HS-5 (cell line): ENCODE measurements at regions not wholly inside any gene's neighbourhood (a gene's known extent, or its start where the extent isn't known, plus 50 kb on each side); places are given as distances from the start of the nearest gene placed in this dataset.

Experiments
- DNase-seq: peaks from one replicate; pipeline ENCODE4 v3.0.0-alpha.2; 2012; ENCODE audit warnings: low read depth

DNA sequence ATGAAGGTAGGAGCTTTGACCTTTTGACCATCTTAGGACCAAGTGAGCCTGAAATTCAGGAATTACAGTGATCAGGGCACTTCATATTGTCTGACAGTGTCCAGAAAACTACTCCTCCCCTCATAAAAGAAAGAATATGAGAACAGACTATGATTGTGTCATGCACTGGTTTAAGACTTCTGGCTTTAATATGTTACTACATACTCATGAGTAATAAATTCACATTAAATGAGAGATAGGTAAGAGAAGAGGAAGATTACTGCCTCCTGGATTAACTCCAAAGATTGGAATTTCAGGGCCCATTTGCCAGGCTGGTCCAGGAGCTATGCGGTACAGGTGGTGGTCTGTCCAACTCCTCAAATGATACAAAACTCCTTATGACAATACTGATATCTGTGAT is 213.5 kb upstream of the ADRA1B start:
- DNase-seq = no peak

DNA sequence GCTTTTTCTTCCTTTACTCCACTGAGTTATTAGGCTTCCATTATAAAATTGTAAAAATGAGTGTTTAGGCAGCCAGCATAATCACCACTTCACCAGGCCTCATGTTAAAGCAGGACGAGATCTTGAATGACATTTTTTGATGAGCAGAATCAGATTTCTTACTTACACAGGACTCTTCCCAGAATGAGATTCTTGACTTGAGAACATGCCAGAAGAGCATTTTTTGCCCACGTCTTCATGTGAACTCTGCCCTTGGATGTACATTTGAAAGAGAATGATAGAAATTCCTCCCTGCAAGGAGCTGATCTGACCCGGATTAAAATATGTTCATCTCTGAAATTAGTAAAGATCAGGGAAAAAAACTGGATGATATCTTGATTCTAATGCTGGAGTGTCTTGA is 212.1 kb upstream of the ADRA1B start:
- DNase-seq = no peak

DNA sequence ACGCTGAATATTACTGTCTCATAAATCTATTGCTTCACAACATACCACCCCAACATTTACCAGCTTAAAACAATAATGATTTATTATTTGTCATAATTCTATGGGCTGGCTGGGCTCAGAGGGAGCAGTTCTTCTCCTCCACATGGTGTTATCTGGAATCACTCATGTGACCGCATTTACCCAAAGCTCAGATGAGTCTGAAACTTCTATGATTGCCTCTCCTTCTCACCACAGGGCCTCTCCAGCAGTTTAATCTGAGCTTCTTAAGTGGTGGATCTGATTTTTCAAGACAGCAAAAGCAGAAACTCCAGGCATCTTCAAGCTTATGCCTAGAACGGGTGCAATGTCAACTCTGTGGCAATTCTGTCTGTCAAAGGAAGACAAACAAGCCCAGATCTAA is 210.3 kb upstream of the ADRA1B start:
- no peak for DNase-seq

DNA sequence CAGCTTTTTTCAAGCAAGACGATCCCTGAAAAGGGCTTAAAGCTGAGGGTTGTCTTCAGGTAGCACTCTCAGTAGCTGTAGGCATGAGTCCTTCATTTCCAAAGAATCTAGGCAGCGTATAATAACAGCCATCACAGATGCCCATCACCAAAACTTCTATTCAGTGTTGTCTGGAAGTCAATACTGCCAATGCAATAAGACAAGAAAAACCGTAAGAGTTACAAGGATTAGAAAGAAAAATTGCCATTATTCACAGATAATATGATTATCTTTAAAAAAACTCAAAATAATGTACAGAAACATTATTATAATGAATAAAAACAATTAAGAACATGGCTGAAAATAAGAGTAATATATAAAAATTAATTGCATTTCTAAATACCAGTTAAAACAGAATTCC is 208.2 kb upstream of the ADRA1B start:
- DNase-seq = no peak

DNA sequence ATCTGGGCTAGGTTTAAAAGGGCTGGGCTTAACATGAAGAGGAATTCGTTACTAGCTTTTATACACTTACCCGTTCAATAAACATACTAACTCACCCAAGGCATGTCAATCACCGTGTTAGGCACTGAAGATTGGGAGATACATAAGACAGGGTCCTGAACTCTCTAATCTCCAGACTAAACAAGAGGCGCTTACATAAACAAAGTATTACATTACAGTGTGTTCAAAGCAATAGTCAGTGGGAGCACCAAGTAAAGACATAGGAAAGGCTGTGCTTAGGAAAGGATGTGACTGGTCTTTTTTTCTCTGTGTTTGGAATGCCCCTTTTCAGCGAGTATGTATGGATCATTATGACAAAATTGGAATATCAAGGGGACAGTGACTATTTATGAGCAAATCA is 203.6 kb upstream of the ADRA1B start:
- DNase-seq = no peak

DNA sequence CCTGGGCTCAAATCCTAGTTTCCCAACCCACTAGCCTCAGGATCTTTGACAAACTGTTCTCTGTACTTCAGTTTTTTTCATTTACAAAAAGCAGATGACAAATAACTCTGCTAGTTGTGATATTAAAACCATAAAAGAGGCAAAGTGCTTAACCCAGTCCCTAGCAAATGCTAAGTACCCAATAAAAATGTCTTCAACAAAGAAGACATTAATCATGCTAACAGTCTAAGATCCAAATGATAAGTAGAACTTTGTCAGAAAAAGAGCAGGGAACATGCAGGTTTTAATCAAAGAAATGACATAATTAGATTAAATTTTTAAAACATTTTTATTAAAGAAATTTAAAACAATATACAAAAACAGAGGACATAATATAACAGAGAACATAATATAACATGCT is 203.0 kb upstream of the ADRA1B start:
- DNase-seq = no peak

DNA sequence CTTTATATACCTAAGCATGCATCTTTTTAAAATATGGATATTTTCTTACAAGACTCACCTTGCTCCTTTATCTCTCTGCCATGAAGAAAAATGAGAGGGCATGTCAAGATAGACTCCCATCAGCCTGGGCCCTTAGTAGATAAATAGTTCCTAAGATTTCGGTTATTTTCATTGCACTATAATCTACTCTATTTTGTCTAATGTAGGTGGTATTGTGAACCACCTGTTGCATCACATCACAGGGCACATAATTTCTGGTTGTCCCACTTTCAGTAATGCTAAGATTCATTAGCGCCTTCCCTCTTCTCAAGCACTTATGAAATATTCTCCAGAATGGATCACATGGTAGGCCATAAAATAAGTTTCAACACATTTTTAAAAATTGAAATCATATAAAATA is 202.5 kb upstream of the ADRA1B start:
- no peak for DNase-seq

DNA sequence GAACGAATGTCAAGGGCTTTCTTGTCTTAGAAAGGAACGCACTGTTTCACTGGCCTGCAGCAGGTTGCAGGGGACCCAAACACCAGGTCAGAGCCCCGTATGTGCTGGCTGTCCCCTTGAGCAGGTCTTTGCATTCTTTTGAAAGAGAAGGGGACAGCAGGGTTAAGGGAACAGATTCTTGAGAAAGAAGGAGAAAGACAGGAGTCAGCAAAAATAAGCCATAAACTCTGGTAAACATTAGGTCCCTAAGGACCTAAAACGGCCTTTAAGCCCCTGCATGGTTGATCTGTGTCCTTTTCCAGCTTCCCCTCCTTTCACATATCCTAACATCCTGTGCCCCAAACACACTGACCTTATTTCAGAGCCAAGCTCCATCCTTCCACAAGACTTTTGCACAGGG is 190.8 kb upstream of the ADRA1B start:
- no peak for DNase-seq

DNA sequence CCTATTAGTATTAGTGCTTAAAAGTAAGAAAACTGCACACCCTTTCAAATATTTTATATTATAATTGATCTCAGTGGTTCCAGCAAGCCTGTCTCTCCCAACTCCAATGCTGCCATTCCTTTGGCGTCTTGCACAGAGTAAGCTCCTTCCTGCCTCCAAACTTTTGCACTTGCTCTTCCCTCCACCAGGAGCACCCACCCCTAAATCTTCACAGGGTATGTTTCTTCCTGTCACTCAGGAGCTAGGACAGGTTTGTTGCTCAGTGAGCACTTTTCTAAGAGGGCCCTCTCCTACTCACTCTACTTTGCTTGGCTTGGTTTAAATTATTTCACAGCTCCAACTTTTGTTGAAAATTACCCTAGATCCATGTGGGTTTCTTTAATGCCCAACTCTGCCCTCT is 189.1 kb upstream of the ADRA1B start:
- no peak for DNase-seq

DNA sequence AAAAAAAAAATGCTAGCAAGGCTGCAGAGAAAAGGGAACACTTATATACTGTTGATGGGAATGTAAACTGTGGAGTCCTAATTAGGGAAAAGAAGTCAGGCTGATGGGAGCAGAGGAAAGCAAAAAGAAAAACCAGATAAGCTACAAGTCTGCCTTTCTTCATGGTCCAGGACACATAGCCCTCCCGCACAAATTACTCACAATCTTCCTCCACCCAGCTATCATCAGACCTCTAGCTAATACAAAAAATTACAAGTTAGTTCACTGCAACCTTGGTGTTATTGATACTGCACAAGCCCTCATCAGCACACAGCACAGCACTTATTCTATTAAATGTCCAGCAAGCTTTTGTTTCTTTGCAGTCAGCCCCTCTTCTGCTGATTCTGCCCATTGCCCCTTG is 186.0 kb upstream of the ADRA1B start:
- no peak for DNase-seq

DNA sequence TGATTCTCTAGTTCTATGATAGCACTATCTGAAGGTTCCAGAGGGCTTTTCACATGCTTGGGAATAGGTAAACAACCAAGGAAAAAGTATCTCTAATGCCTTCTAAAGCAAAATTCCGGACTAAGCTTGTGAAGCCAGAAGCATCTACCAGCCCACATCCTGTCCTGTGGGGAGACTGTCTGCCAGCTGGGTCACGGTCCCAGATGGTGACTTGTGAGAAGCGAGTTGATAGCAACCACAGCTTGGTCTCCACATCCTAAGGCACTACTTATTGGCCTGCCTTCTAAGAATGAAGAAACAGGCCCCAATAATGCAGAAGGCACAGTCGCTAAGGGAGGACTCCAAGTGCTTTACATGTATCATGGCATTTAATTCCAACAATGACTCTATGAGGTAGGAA is 184.1 kb upstream of the ADRA1B start:
- no peak for DNase-seq

DNA sequence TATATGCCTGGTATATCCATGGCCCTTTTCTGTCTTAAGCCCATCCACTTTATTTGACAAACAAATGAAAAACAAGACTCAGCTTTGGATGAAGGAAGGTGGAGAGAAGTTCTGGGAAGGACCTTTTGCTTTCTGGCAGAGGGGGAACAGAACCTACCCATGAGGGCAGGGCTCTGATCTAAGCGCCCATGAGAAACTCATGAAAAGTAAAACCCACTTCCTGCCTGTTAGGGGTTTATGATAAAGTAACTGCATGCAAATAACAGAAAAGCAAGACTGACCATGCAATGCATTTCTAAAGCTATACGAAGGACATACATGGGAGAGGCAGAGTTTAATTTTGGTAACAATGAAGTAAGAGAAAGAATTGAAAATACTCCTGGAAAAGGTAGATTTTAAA is 181.9 kb upstream of the ADRA1B start:
- no peak for DNase-seq

DNA sequence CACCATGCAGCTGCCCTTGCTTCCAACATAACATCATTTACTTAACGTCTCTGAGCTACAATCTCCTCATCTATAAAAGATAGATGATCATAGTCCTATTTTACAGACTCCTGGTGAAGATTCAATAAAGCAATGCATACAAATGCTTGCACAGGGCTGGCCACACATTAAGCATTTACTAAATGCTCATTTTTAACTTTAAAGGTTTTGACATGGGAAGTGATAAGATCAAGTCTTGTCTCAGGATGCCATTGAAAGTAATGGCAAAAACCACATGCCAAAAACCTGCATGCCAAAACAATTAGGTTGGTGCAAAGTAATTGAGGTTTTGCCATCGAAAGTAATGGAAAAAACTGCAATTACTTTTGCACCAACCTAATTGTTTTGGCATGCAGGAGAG is 181.2 kb upstream of the ADRA1B start:
- no peak for DNase-seq

DNA sequence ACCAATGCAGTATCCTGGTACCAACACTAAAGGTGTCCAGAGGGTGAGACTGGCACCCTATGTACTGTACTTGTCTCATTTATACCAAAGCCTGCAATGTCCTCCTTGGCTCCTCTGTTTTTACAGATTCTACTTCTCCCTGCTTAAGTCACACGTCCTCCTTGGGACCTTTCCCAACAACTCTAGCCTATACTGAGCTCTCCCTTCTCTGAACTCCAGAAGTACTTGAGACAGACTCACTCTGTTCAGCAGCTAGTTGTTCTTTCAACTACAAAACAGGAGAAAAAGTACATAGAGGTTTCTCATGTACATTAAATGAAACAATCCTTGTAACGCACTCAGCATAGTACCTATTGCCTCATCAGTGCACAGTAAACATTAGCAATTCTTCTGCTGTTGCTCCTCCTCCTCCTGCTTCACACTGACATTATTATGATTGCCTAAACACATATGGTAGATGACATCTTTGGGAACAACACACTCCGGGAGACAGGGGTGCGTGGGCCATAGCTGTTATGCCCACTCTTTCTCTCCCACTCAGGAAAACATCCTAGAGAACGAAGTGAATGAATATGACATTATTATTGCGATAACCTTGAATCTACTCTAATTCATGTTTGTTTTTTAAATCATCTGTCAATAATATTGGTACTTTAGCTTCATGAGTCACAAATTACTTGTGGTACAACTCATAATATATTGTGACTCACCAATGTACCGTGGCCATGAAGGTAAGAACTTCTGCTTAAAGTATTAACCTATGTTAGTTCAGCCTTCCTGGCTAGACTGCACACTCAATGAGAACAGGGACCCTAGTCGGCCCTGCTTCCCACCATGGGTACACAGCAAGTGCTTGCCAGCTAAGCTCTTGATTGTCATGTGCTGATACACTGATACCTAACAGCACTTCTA is 180.3 kb upstream of the ADRA1B start:
- no peak for DNase-seq

DNA sequence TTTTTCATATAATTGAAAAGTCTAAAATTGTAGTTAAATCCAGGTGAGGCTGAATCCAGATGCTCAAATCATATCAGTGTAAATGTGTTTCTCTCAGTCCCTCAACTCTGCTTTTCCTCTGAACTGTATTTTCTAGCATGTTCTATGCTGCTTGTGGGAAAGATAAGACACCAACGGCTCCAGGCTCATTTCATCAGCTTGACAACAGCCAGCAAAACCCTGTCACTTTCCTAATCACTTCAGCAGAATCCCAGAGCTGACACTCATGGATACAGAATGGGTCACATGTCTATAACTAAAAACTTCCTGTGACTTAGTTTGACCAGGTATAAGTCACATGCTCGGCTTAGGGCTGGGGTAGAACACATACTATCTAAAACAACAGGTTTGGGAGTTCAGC is 179.4 kb upstream of the ADRA1B start:
- DNase-seq = no peak

DNA sequence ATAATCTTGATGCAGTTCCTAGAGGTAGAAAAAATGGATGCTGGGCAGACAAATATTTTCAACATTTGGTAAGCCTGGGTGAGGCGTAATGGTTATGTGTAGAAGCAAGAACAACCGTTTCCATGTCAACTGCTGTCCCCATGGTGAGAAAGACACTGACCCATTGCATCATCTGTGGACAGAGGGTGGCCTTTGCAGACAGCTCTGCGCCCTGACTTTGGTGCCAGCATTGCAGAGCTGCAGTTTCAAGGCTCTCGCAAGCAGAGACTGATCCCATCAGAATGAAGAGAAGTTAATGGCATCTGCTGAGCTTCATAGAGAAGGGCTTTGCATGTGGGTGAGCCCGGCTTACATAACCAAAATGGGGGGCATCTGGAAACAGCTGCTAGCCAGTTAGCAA is 179.0 kb upstream of the ADRA1B start:
- no peak for DNase-seq

DNA sequence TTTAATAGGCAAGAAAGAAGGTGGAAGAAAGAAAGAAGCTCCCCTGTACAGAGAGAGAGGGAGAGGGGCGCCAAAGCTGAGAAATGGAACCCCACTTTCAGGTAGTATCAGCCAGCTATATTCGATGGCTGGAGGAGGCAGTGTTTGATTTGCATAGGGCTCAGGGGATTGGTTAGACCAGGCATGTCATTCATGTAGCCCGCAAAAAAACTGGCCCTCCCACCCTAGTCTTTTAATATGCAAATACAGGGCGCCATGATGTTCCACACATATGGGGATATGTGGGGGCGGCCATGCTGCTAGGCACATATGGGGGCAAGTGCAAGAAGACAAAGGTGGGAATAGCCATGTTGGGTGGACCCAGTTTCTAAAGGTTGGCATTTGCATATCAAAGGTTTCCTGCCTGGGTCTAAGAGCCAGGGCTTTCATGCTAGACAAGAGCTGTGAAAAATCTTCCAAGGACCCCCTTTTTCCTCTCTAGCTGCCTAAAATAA is 174.4 kb upstream of the ADRA1B start:
- DNase-seq = no peak

DNA sequence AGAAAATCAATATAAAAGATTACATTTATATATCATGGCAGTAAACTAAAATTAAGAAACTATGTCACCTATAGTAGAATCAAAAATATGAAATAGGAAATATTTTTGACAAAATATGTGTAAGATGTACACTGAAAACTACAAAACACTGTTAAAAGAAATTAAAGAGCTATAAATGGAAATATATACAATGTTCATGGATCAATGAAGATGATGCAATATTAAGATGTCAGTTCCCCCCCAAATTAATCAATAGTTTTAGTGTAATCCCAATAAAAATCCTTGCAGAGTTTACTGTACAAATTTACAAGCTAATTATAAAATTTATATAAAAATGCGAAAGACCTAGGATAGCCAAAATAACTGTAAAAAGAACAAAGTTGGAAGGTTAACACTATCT is 173.0 kb upstream of the ADRA1B start:
- DNase-seq = no peak

DNA sequence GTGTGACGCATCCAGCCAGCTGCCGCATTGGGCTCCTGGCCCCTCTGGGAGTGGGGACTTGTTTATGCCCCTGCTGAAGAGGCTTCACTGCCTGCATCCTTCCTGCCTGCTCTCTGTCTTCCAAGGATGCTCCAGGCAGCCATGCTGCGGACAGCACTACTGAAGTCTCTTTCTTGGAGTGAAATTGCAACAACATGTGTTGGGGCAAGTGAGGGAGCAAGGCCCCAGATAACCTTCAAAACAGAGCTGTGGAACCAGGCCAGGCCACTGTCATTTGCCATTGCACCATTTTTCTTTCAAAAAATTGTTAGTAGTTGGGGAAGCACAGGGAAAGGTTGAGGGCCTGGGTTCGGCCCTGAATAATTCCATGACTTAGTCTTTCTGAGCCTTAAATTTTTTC is 169.6 kb upstream of the ADRA1B start:
- no peak for DNase-seq

DNA sequence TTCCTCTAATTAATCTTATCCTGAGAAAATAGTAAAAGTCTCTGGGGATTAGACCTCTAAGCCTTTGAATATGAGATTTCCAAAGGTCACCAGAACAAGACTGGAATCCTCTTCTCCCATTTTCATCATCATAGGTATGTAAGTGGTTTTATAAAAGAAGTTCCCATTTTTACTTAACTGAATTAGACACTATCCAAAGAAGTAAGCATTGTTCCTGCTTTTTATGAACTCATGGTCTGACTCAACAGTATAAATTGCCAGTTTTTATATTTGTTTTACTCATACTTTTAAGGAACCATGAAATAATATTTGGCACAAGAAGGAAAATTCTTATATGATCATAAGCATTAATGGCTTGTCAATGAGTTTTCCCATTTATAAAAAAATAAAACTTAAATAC is 167.1 kb upstream of the ADRA1B start:
- no peak for DNase-seq

DNA sequence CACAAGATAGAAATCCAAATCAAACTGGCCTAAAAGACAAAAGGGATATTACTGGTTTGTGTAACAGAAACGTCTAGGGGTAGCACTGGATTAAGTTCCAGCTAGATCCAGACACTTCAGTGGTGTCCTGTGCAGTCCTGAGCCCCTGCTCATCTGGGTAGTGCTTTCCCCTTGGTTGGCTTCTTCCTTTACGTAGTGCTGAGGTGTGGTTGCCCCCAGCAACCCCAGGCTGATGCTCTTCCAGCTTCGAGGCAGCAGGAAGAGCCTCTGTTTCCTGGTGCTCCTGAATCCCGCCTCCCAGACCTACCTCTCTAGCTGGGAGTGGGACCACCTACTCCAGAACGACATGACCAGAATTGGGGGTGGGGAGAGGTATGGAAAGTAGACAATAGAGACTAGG is 166.1 kb upstream of the ADRA1B start:
- DNase-seq = no peak

DNA sequence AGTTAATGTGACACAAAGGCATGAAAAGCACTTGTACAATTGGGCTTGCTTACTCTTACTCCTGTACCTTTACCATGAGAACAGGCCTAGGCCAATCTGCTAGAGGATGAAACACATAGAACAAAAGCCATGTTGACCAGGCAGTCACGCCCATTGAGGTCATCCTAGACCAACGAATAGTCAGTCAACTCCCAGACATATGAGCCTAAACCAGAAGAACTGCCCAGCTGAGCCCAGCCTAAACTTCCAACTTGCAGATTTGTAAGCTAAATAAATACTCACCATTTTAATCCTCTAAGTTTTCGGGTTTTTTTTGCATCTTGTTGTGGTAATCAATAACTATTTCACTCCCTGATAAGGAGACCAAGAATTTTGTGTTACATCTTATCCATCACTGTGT is 164.8 kb upstream of the ADRA1B start:
- no peak for DNase-seq

DNA sequence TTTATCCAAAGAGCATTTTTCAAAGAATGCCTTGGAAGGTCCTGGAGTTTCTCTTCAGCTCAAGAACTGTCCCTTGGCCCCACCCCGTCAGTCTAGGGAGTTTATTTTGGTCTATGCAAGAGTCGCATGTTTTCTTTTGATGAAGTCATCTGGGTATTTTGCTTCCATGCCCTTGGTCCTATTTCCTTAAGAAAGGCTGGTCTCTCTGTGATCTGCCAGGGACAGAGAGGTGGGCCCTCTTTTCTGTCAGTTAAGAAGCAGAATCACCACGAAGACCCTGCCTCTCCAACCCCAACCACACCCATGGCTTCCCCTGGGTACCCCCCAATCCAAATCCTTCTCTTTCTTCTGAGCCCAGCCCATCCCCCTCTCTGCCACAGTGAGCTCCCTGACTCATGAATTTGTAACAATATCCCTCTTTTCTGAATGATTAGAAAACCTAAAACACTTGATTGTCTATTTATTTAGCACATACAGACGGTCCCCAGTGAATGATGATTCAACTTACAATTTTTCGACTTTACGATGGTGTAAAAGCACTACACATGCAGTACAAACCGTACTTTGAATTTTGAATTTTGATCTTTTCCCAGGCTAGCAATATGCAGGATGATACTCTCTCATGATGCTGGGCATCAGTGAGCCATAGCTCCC is 163.5 kb upstream of the ADRA1B start:
- DNase-seq = no peak

DNA sequence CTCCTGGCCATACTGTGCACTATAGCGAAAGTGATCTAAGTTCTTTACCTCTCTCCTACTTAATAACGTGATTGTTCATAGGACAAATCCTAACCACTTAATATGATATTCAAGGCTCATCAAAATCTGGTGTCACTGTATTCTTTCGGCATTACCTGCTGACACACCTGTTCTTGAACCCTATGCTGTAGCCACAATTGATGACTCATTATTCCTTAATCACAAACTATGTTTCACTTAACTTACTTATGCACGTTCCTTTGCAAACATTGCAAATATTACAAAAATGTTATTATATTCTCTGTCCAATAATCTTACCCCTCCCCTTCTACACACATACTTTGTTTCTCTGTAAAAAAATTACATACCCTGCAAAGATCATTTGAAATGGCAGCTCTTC is 158.1 kb upstream of the ADRA1B start:
- DNase-seq = no peak
